OCI-LY1 (cell line): ENCODE measurements at regions not wholly inside any gene's neighbourhood (a gene's known extent, or its start where the extent isn't known, plus 50 kb on each side); places are given as distances from the start of the nearest gene placed in this dataset.

Source experiments
- EZH2 ChIP-seq: fragments of 200-600 bp; sonication (generic), shearing (Covaris generic); IDR thresholded peaks from 2 replicates; pipeline ENCODE4 v1.8.0; 2017; ENCODE audit warnings: borderline replicate concordance, mixed run types, mild to moderate bottlenecking, antibody characterized with exemption, low read length, moderate library complexity, mixed read lengths
- TF ChIP-seq, protein P1 (sequence below): fragments of 200-600 bp; sonication (generic), shearing (Covaris generic); IDR thresholded peaks from 2 replicates; pipeline ENCODE4 v1.5.1; 2017; ENCODE audit warnings: mild to moderate bottlenecking, antibody characterized with exemption, low read length, moderate library complexity, mixed read lengths

DNA sequence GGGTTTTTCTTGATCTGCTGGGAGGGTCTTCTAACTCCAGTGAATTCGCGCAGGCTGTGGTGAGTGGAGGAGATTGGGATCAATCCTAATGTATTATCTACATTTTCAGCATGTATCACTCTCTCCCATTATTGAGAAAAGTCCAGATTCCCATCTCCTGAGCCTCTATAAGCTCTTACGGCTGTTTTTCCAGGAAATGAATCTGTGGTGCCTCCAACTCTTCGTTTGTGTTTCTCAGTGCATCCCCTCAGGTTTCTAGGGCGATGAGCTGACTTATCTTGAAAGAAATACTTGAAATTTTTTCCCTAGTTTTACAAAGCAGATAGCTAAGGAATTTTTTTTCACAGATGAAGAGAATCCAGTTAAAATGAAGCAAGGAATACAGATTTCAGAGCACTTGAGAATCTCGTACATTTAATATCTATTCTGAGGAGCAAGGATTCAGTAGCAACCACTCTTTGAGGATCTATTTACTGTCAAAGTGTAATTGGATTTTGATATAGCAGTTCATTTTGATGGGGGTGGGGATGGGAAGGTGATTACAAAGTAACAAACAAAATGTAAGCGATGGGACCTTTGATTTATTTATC is 138.7 kb downstream of the BRMS1L start:
- TF ChIP-seq, protein P1, sequence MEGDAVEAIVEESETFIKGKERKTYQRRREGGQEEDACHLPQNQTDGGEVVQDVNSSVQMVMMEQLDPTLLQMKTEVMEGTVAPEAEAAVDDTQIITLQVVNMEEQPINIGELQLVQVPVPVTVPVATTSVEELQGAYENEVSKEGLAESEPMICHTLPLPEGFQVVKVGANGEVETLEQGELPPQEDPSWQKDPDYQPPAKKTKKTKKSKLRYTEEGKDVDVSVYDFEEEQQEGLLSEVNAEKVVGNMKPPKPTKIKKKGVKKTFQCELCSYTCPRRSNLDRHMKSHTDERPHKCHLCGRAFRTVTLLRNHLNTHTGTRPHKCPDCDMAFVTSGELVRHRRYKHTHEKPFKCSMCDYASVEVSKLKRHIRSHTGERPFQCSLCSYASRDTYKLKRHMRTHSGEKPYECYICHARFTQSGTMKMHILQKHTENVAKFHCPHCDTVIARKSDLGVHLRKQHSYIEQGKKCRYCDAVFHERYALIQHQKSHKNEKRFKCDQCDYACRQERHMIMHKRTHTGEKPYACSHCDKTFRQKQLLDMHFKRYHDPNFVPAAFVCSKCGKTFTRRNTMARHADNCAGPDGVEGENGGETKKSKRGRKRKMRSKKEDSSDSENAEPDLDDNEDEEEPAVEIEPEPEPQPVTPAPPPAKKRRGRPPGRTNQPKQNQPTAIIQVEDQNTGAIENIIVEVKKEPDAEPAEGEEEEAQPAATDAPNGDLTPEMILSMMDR: no peak
- TF ChIP-seq EZH2: no peak
